B cell (primary cell): ENCODE measurements at regions not wholly inside any gene's neighbourhood (a gene's known extent, or its start where the extent isn't known, plus 50 kb on each side); places are given as distances from the start of the nearest gene placed in this dataset.

ENCODE experiments used
- ATAC-seq: fragments of 200-7000 bp; cut with Tn5 transposase; one replicate; pipeline ENCODE4 v1.10.0; 2021; ENCODE audit warnings: low read depth, mild to moderate bottlenecking, moderate number of reproducible peaks, moderate library complexity
- CTCF ChIA-PET: fragments of 350-600 bp; sonication (Branson Sonifier 250); formaldehyde crosslinking; loops from one replicate; lab custom pipeline; 2021; ENCODE audit warnings: antibody characterized with exemption, inconsistent platforms; lab: Charles Lee
- POLR2A ChIA-PET: fragments of 350-600 bp; sonication (Branson Sonifier 250); formaldehyde crosslinking; loops from one replicate; lab custom pipeline; 2021; ENCODE audit warnings: antibody characterized with exemption; lab: Charles Lee
- DNase-seq: peaks from one replicate; pipeline ENCODE4 v3.0.0; 2013
- H2AFZ ChIP-seq: 2 replicates; pipeline ENCODE4 v1.6.1; 2012; ENCODE audit warnings: mild to moderate bottlenecking, low read depth, low read length; ENCODE audit not compliant: insufficient read depth, poor library complexity, severe bottlenecking
- H3K27ac ChIP-seq, 2 donors: 1 replicate in 1 of 2; 2 replicates in 1 of 2; pipeline ENCODE4 v1.5.1; 2012 to 2013; ENCODE audit warnings: low read length in 2 of 2, mild to moderate bottlenecking in 2 of 2, moderate library complexity in 1 of 2
- H3K27me3 ChIP-seq, 4 experiments: fragments of 200-600 bp in 1 of 4; sonication (generic) in 1 of 4; replicated peaks in 1 of 4; 1 replicate in 2 of 4; 2 replicates in 2 of 4; pipeline versions ENCODE4 v1.6.1 to v1.7.0; 2013 to 2016; ENCODE audit warnings: low read length in 3 of 4, mild to moderate bottlenecking in 2 of 4, mixed read lengths in 1 of 4, moderate library complexity in 1 of 4; ENCODE audit not compliant: insufficient read depth in 4 of 4, control insufficient read depth in 3 of 4; ENCODE audit errors: control extremely low read depth in 1 of 4
- H3K36me3 ChIP-seq, 2 experiments: replicated peaks in 1 of 2; 1 replicate in 1 of 2; 2 replicates in 1 of 2; pipeline versions ENCODE4 v1.6.1 to v1.7.1; 2013; ENCODE audit warnings: low read length in 1 of 2; ENCODE audit not compliant: insufficient read depth in 2 of 2, control insufficient read depth in 1 of 2; ENCODE audit errors: control extremely low read depth in 1 of 2, extremely low read depth in 1 of 2
- H3K4me1 ChIP-seq, 2 donors: fragments of 200-600 bp in 1 of 2; sonication (generic) in 1 of 2; 1 replicate in 1 of 2; 2 replicates in 1 of 2; pipeline versions ENCODE4 v1.5.1 to v1.6.1; 2013 to 2017; ENCODE audit warnings: low read length in 2 of 2; ENCODE audit not compliant: control insufficient read depth in 2 of 2, insufficient read depth in 2 of 2
- H3K4me2 ChIP-seq: replicated peaks from 2 replicates; pipeline ENCODE3; 2012; ENCODE audit warnings: mild to moderate bottlenecking, low read depth, low read length; ENCODE audit not compliant: poor library complexity, severe bottlenecking
- H3K4me3 ChIP-seq, 5 experiments: fragments of 200-600 bp in 1 of 5; sonication (generic) in 1 of 5; 1 replicate in 3 of 5; 2 replicates in 2 of 5; pipeline versions ENCODE4 v1.5.1 to v1.7.0; 2011 to 2016; ENCODE audit warnings: low read length in 4 of 5, mild to moderate bottlenecking in 4 of 5, low read depth in 2 of 5, control low read depth in 1 of 5, moderate library complexity in 1 of 5; ENCODE audit not compliant: insufficient read depth in 1 of 5; ENCODE audit errors: control extremely low read depth in 1 of 5, extremely low read depth in 1 of 5
- H3K79me2 ChIP-seq: fragments of 200-600 bp; sonication (generic); one replicate; pipeline ENCODE4 v1.6.0; 2016; ENCODE audit warnings: low read length; ENCODE audit not compliant: control insufficient read depth, insufficient read depth
- H3K9ac ChIP-seq: fragments of 200-600 bp; sonication (generic); 2 replicates; pipeline ENCODE4 v1.6.1; 2017; ENCODE audit warnings: mild to moderate bottlenecking, low read length, moderate library complexity
- H3K9me3 ChIP-seq, 3 donors: one replicate each; pipeline versions ENCODE4 v1.6.1 to v1.7.1; 2013; ENCODE audit warnings: low read length in 2 of 3; ENCODE audit not compliant: control insufficient read depth in 2 of 3, insufficient read depth in 1 of 3; ENCODE audit errors: control extremely low read depth in 1 of 3
- H4K20me1 ChIP-seq: 2 replicates; pipeline ENCODE4 v1.6.0; 2012; ENCODE audit warnings: mild to moderate bottlenecking, low read length; ENCODE audit not compliant: insufficient read depth, control insufficient read depth, poor library complexity, severe bottlenecking
- H3K27ac Mint-ChIP-seq: one replicate; pipeline ENCODE4 v1.8.0; 2021; ENCODE audit warnings: mixed read lengths
- H3K27me3 Mint-ChIP-seq: one replicate; pipeline ENCODE4 v1.8.0; 2021; ENCODE audit warnings: mixed read lengths
- H3K4me1 Mint-ChIP-seq: one replicate; pipeline ENCODE4 v1.8.0; 2021; ENCODE audit warnings: mixed read lengths
- H3K4me3 Mint-ChIP-seq: one replicate; pipeline ENCODE4 v1.8.0; 2021; ENCODE audit warnings: mixed read lengths
- H3K9me3 Mint-ChIP-seq: one replicate; pipeline ENCODE4 v1.8.0; 2022; ENCODE audit warnings: mixed read lengths; ENCODE audit not compliant: insufficient read depth
- CTCF ChIP-seq: fragments of 200-600 bp; IDR thresholded peaks from one replicate; pipeline ENCODE4 v1.8.0; 2022; ENCODE audit warnings: antibody characterized with exemption, mild to moderate bottlenecking
- EZH2 ChIP-seq: IDR thresholded peaks from 2 replicates; pipeline ENCODE4 v1.6.1; 2012; ENCODE audit warnings: borderline replicate concordance, low read depth, mild to moderate bottlenecking, moderate library complexity, low read length; ENCODE audit not compliant: insufficient read depth, poor library complexity, severe bottlenecking
- WGBS: methylation state at CpG from one replicate; pipeline ENCODE4 v1.1.5; 2013; ENCODE audit warnings: missing lambda C conversion rate; ENCODE audit not compliant: insufficient coverage; 5-methylcytosine and 5-hydroxymethylcytosine counted together
- intact Hi-C: fragments of 100-400 bp; cut with micrococcal nuclease; formaldehyde crosslinking; loops from one replicate; pipeline ENCODE4 v1.10.0; 2022

DNA sequence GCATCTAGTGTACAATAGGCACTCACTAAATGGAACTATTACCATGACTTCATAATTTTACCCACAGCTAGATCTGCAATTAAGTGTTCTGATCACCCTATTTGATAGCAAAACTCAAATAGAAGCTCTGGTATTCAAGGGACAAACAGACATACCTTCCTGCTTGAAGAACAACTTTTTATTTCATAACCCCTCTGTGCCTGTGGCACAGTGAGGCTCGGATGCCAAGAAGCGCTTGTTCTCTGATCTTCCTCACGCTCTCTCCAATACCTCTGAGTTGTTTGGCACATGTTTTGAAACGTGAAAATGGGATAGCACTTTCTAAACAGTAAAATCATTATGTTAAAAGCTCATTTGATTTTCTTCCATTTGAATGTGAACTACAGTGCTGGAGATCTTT is 232.0 kb downstream of the KLF5 start:
- H3K9me3 Mint-ChIP-seq, result no peaks in the 10 kb centered on the region
- 80% methylated on average over 1 of the region's 4 CpGs for WGBS
- no peaks in the 10 kb centered on the region for H3K36me3 ChIP-seq
- H3K4me3 Mint-ChIP-seq, result no peak overlapping the region
- H4K20me1 ChIP-seq, result no peaks in the 10 kb centered on the region
- H3K27ac ChIP-seq, result no peak overlapping the region
- H3K79me2 ChIP-seq, result no peaks in the 10 kb centered on the region
- no peaks in the 10 kb centered on the region for H3K4me1 Mint-ChIP-seq
- CTCF ChIA-PET, result no interaction called here
- intact Hi-C loops, result no loop called here
- no peak overlapping the region for H2AFZ ChIP-seq
- no peak overlapping the region for H3K9ac ChIP-seq
- ATAC-seq, result no peak
- no peak for TF ChIP-seq EZH2
- no peak for TF ChIP-seq CTCF
- H3K27me3 Mint-ChIP-seq, result no peaks in the 10 kb centered on the region
- H3K27ac Mint-ChIP-seq, result no peak overlapping the region
- no peak overlapping the region for H3K4me2 ChIP-seq
- H3K4me3 ChIP-seq, result no peak overlapping the region
- DNase-seq, result no peak
- H3K4me1 ChIP-seq, result no peaks in the 10 kb centered on the region
- no peaks in the 10 kb centered on the region for H3K27me3 ChIP-seq
- POLR2A ChIA-PET, result no interaction called here
- no peaks in the 10 kb centered on the region for H3K9me3 ChIP-seq

DNA sequence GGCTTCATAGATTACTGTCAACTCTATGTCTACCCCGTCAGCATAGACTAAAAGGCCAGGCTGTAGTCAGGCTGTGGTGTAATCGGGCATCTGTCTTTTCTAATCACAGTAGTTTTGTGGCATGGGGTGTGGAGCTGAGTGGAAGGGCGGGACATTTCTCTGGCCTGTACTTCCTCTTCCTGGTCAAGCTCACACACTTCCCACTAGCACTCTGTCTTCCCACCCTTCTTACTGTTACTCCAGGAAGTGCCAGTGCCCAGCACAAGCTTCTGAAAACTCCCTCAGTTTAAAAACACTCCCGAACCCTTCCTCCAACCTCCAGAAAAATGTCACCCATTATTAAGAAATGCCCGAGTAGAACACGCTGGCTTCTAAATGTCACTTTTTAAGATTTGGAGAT is 229.8 kb downstream of the KLF5 start:
- H3K9me3 ChIP-seq, result no peaks in the 10 kb centered on the region
- no peak overlapping the region for H3K4me3 ChIP-seq
- DNase-seq, result no peak
- 100% methylated on average over 2 of the region's 6 CpGs for WGBS
- H3K4me2 ChIP-seq, result no peak overlapping the region
- H3K4me3 Mint-ChIP-seq, result no peak overlapping the region
- H3K4me1 Mint-ChIP-seq, result no peaks in the 10 kb centered on the region
- H3K79me2 ChIP-seq, result no peaks in the 10 kb centered on the region
- H3K9me3 Mint-ChIP-seq, result no peaks in the 10 kb centered on the region
- TF ChIP-seq CTCF, result no peak
- TF ChIP-seq EZH2, result no peak
- no peaks in the 10 kb centered on the region for H3K4me1 ChIP-seq
- CTCF ChIA-PET, result no interaction called here
- intact Hi-C loops, result no loop called here
- H3K27me3 ChIP-seq, result no peaks in the 10 kb centered on the region
- ATAC-seq, result no peak
- no peak overlapping the region for H3K27ac ChIP-seq
- H3K36me3 ChIP-seq, result no peaks in the 10 kb centered on the region
- H2AFZ ChIP-seq, result no peak overlapping the region
- H3K27ac Mint-ChIP-seq, result no peak overlapping the region
- H3K9ac ChIP-seq, result no peak overlapping the region
- no peaks in the 10 kb centered on the region for H4K20me1 ChIP-seq
- POLR2A ChIA-PET, result no interaction called here
- no peaks in the 10 kb centered on the region for H3K27me3 Mint-ChIP-seq
